Fibroblast of gingiva (primary cell): ENCODE measurements at regions not wholly inside any gene's neighbourhood (a gene's known extent, or its start where the extent isn't known, plus 50 kb on each side); places are given as distances from the start of the nearest gene placed in this dataset.
A peak's percentile ranks its signal among the peaks of the same experiment; 100 is the strongest.
"Not testable (repeated sequence)": the region's sequence is repeated elsewhere in the genome, so short reads cannot be mapped to it uniquely, and the experiment has no call there.

ENCODE experiments used
- DNase-seq: peaks from one replicate; pipeline ENCODE4 v3.0.0-alpha.2; 2011; ENCODE audit warnings: low read depth

GRCh38 chr2:91571239-91571923, 2879.9 kb downstream of the RPIA start:
- DNase-seq: not testable (repeated sequence)

GRCh38 chr2:91573018-91573417, 2881.5 kb downstream of the RPIA start:
- DNase-seq: not testable (repeated sequence)

- not testable (repeated sequence) for DNase-seq
Measured at GRCh38 chr2:91573755-91574154, 2882.3 kb downstream of the RPIA start.

GRCh38 chr2:91574255-91574654, 2882.8 kb downstream of the RPIA start:
- DNase-seq: not testable (repeated sequence)

- DNase-seq: not testable (repeated sequence)
Measured at GRCh38 chr2:91575701-91576100, 2884.2 kb downstream of the RPIA start.

GRCh38 chr2:91577406-91577805, 2885.9 kb downstream of the RPIA start:
- not testable (repeated sequence) for DNase-seq

- DNase-seq: not testable (repeated sequence)
Measured at GRCh38 chr2:91578678-91579077, 2887.2 kb downstream of the RPIA start.

- DNase-seq: not testable (repeated sequence)
Measured at GRCh38 chr2:91579555-91579954, 2888.1 kb downstream of the RPIA start.

- not testable (repeated sequence) for DNase-seq
Measured at GRCh38 chr2:91580043-91580442, 2888.6 kb downstream of the RPIA start.

GRCh38 chr2:91587098-91587497, 2895.6 kb downstream of the RPIA start:
- DNase-seq: not testable (repeated sequence)

GRCh38 chr2:91587908-91588535, 2896.5 kb downstream of the RPIA start:
- not testable (repeated sequence) for DNase-seq

GRCh38 chr2:91588782-91589223, 2897.3 kb downstream of the RPIA start:
- DNase-seq: not testable (repeated sequence)

GRCh38 chr2:91589454-91590328, 2898.2 kb downstream of the RPIA start:
- DNase-seq: not testable (repeated sequence)

- DNase-seq: not testable (repeated sequence)
Measured at GRCh38 chr2:91590381-91590780, 2898.9 kb downstream of the RPIA start.

- DNase-seq: not testable (repeated sequence)
Measured at GRCh38 chr2:91591066-91591465, 2899.6 kb downstream of the RPIA start.

GRCh38 chr2:91597436-91597835, 2906.0 kb downstream of the RPIA start:
- DNase-seq: not testable (repeated sequence)

- peak; percentile 25 for DNase-seq
Measured at GRCh38 chr2:91598519-91598918, 2907.0 kb downstream of the RPIA start.

GRCh38 chr2:91599000-91599399, 2907.5 kb downstream of the RPIA start:
- DNase-seq: peak; percentile 22

GRCh38 chr2:91602860-91603259, 2911.4 kb downstream of the RPIA start:
- DNase-seq: not testable (repeated sequence)

- not testable (repeated sequence) for DNase-seq
Measured at GRCh38 chr2:91603996-91604395, 2912.5 kb downstream of the RPIA start.

GRCh38 chr2:91604629-91605028, 2913.2 kb downstream of the RPIA start:
- not testable (repeated sequence) for DNase-seq

GRCh38 chr2:91623739-91624138, 2932.3 kb downstream of the RPIA start:
- not testable (repeated sequence) for DNase-seq
